Right forelimb (tissue), 1 donor: ENCODE measurements at regions not wholly inside any gene's neighbourhood (a gene's known extent, or its start where the extent isn't known, plus 50 kb on each side); places are given as distances from the start of the nearest gene placed in this dataset.
"Not testable (repeated sequence)": the region's sequence is repeated elsewhere in the genome, so short reads cannot be mapped to it uniquely, and the experiment has no call there.

Experiments
- DNase-seq: peaks from one replicate; pipeline ENCODE4 v3.0.0-alpha.2; 2018

- DNase-seq: no peak
These were observed 140.3 kb upstream of the ERRFI1 start for GRCh38 chr1:8166406-8166805.

- DNase-seq: no peak
These were observed 139.7 kb upstream of the ERRFI1 start for GRCh38 chr1:8165595-8166360.

GRCh38 chr1:8164670-8165069 lies 138.6 kb upstream of the ERRFI1 start:
- DNase-seq: no peak

GRCh38 chr1:8163039-8163438 lies 136.9 kb upstream of the ERRFI1 start:
- DNase-seq: no peak

- DNase-seq: no peak
These were observed 136.1 kb upstream of the ERRFI1 start for GRCh38 chr1:8162168-8162567.

GRCh38 chr1:8161546-8162105 lies 135.5 kb upstream of the ERRFI1 start:
- DNase-seq: no peak

GRCh38 chr1:8159470-8160024 lies 133.4 kb upstream of the ERRFI1 start:
- DNase-seq: no peak

GRCh38 chr1:8158995-8159394 lies 132.9 kb upstream of the ERRFI1 start:
- no peak for DNase-seq

- DNase-seq: no peak
These were observed 131.7 kb upstream of the ERRFI1 start for GRCh38 chr1:8157765-8158164.

- no peak for DNase-seq
These were observed 129.5 kb upstream of the ERRFI1 start for GRCh38 chr1:8155528-8156186.

GRCh38 chr1:8154621-8155052 lies 128.5 kb upstream of the ERRFI1 start:
- DNase-seq: no peak

GRCh38 chr1:8153961-8154360 lies 127.9 kb upstream of the ERRFI1 start:
- DNase-seq: no peak

GRCh38 chr1:8152731-8153702 lies 126.9 kb upstream of the ERRFI1 start:
- DNase-seq: no peak

GRCh38 chr1:8151647-8152046 lies 125.5 kb upstream of the ERRFI1 start:
- no peak for DNase-seq

GRCh38 chr1:8149756-8150155 lies 123.6 kb upstream of the ERRFI1 start:
- not testable (repeated sequence) for DNase-seq

GRCh38 chr1:8147956-8148355 lies 121.8 kb upstream of the ERRFI1 start:
- DNase-seq: no peak

GRCh38 chr1:8146257-8146855 lies 120.2 kb upstream of the ERRFI1 start:
- DNase-seq: no peak

- no peak for DNase-seq
These were observed 119.6 kb upstream of the ERRFI1 start for GRCh38 chr1:8145545-8146202.

- DNase-seq: no peak
These were observed 118.2 kb upstream of the ERRFI1 start for GRCh38 chr1:8144323-8144722.

GRCh38 chr1:8142955-8143629 lies 117.0 kb upstream of the ERRFI1 start:
- DNase-seq: no peak

GRCh38 chr1:8139941-8140340 lies 113.8 kb upstream of the ERRFI1 start:
- DNase-seq: no peak
